Neural progenitor cell (in vitro differentiated cells): ENCODE measurements at regions not wholly inside any gene's neighbourhood (a gene's known extent, or its start where the extent isn't known, plus 50 kb on each side); places are given as distances from the start of the nearest gene placed in this dataset.

ENCODE experiments used
- DNase-seq: peaks from one replicate; pipeline ENCODE4 v3.0.0-alpha.2; 2016; ENCODE audit warnings: low spot score
- H2AFZ ChIP-seq: fragments of 200-600 bp; sonication (generic); replicated peaks from 2 replicates; pipeline ENCODE4 v1.6.1; 2016; ENCODE audit warnings: antibody characterized with exemption
- H3F3A ChIP-seq: fragments of 200-600 bp; sonication (generic); 2 replicates; pipeline ENCODE4 v1.6.1; 2016; ENCODE audit warnings: antibody characterized with exemption, low read depth
- H3K27ac ChIP-seq: fragments of 200-600 bp; sonication (generic); 2 replicates; pipeline ENCODE4 v1.5.1; 2016; ENCODE audit warnings: mild to moderate bottlenecking
- H3K27me3 ChIP-seq: fragments of 200-600 bp; sonication (generic); 2 replicates; pipeline ENCODE4 v1.6.1; 2016; ENCODE audit warnings: mild to moderate bottlenecking, moderate library complexity
- H3K36me3 ChIP-seq: fragments of 200-600 bp; sonication (generic); 2 replicates; pipeline ENCODE4 v1.5.1; 2016
- H3K4me1 ChIP-seq: fragments of 200-600 bp; sonication (generic); 2 replicates; pipeline ENCODE4 v1.6.1; 2016; ENCODE audit warnings: mixed run types
- H3K4me2 ChIP-seq: fragments of 200-600 bp; sonication (generic); 2 replicates; pipeline ENCODE4 v1.6.1; 2016
- H3K4me3 ChIP-seq: fragments of 200-600 bp; sonication (generic); 2 replicates; pipeline ENCODE4 v1.5.1; 2016
- H3K79me2 ChIP-seq: fragments of 200-600 bp; sonication (generic); 2 replicates; pipeline ENCODE4 v1.6.1; 2016; ENCODE audit warnings: low read depth
- H3K9ac ChIP-seq: fragments of 200-600 bp; sonication (generic); 2 replicates; pipeline ENCODE4 v1.6.1; 2016
- H3K9me3 ChIP-seq: fragments of 200-600 bp; sonication (generic); 2 replicates; pipeline ENCODE4 v1.5.1; 2016; ENCODE audit warnings: low read depth
- H4K20me1 ChIP-seq: fragments of 200-600 bp; sonication (generic); 2 replicates; pipeline ENCODE4 v1.6.1; 2016; ENCODE audit warnings: low read depth
- H3K27ac Mint-ChIP-seq: 3 replicates; pipeline ENCODE4 v1.8.0; 2021; ENCODE audit warnings: mixed read lengths
- H3K27me3 Mint-ChIP-seq: 2 replicates; pipeline ENCODE4 v1.8.0; 2022; ENCODE audit warnings: low read depth, mild to moderate bottlenecking, inconsistent platforms, moderate library complexity, mixed read lengths; ENCODE audit not compliant: insufficient read depth
- H3K36me3 Mint-ChIP-seq: 3 replicates; pipeline ENCODE4 v1.8.0; 2021; ENCODE audit warnings: mixed read lengths
- H3K4me1 Mint-ChIP-seq: 3 replicates; pipeline ENCODE4 v1.8.0; 2021; ENCODE audit warnings: mixed read lengths
- H3K4me3 Mint-ChIP-seq: 3 replicates; pipeline ENCODE4 v1.8.0; 2021; ENCODE audit warnings: mild to moderate bottlenecking, moderate library complexity, mixed read lengths
- H3K9me3 Mint-ChIP-seq: 3 replicates; pipeline ENCODE4 v1.8.0; 2020; ENCODE audit warnings: mixed read lengths
- EZH2 ChIP-seq: fragments of 200-600 bp; sonication (generic); IDR thresholded peaks from 2 replicates; pipeline ENCODE4 v1.6.1; 2017; ENCODE audit warnings: antibody characterized with exemption, mild to moderate bottlenecking, moderate library complexity
- EZH2phosphoT487 ChIP-seq: fragments of 200-600 bp; sonication (generic); IDR thresholded peaks from 2 replicates; pipeline ENCODE4 v1.6.1; 2017; ENCODE audit warnings: antibody characterized with exemption
- TF ChIP-seq, protein P1 (sequence below): fragments of 200-600 bp; sonication (generic); IDR thresholded peaks from 2 replicates; pipeline ENCODE4 v1.5.1; 2017; ENCODE audit warnings: antibody characterized with exemption, mild to moderate bottlenecking

DNA sequence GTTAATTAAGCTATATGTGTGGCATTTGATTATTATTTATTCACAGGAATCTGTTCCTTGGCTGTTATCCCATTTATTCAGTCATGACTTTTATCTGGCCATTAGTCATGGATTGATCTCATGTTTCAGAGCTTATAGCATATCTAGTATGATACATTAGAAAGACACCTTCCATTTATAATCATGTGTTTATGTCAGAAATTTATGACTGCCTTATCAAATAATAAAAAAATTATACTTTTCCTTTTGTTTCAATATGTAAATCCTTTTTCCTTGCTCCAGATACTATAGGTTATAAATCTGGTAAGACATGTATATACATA, 248.0 kb upstream of the PDE3A start:
- Mint-ChIP-seq H3K4me3 (no peak overlapping the region), H3K4me1 (no peaks in the 10 kb centered on the region), H3K36me3 (no peaks in the 10 kb centered on the region), H3K9me3 (peaks cover 4% of the 10 kb centered on the region), H3K27ac (no peak overlapping the region), H3K27me3 (no peaks in the 10 kb centered on the region)
- TF ChIP-seq EZH2phosphoT487 (no peak), EZH2 (no peak)
- TF ChIP-seq, protein P1, sequence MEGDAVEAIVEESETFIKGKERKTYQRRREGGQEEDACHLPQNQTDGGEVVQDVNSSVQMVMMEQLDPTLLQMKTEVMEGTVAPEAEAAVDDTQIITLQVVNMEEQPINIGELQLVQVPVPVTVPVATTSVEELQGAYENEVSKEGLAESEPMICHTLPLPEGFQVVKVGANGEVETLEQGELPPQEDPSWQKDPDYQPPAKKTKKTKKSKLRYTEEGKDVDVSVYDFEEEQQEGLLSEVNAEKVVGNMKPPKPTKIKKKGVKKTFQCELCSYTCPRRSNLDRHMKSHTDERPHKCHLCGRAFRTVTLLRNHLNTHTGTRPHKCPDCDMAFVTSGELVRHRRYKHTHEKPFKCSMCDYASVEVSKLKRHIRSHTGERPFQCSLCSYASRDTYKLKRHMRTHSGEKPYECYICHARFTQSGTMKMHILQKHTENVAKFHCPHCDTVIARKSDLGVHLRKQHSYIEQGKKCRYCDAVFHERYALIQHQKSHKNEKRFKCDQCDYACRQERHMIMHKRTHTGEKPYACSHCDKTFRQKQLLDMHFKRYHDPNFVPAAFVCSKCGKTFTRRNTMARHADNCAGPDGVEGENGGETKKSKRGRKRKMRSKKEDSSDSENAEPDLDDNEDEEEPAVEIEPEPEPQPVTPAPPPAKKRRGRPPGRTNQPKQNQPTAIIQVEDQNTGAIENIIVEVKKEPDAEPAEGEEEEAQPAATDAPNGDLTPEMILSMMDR, result no peak
- Histone ChIP-seq H3K4me3 (no peak overlapping the region), H3K27me3 (no peaks in the 10 kb centered on the region), H4K20me1 (no peaks in the 10 kb centered on the region), H2AFZ (no peak overlapping the region), H3K4me2 (no peak overlapping the region), H3K27ac (no peak overlapping the region), H3F3A (no peaks in the 10 kb centered on the region), H3K36me3 (no peaks in the 10 kb centered on the region), H3K79me2 (no peaks in the 10 kb centered on the region), H3K9me3 (no peaks in the 10 kb centered on the region), H3K4me1 (peaks cover 4% of the 10 kb centered on the region), H3K9ac (no peak overlapping the region)
- no peak for DNase-seq

DNA sequence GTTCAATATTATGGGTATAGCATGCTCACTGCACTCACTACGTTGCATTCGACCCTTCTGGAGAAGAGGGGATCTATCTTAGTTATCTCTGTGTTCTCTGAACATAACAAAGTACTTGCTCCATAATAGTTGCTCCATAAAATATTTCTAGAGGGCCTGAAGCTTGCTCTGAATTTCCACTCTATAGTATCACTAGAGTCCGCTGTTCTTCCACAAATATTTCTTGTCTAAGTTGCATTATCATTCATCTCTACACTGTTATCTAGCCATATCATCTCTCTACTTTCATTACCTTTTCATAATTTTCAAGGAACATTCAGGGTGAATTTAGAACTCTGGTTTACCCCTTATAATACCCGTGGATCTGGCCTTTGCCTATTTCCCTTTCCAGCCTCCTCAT, 246.1 kb upstream of the PDE3A start:
- no peak overlapping the region for H3K4me3 ChIP-seq
- H3K4me1 ChIP-seq, result peaks cover 4% of the 10 kb centered on the region
- Mint-ChIP-seq H3K27ac (no peak overlapping the region), H3K4me3 (no peak overlapping the region), H3K9me3 (peaks cover under 1% of the 10 kb centered on the region), H3K27me3 (no peaks in the 10 kb centered on the region), H3K36me3 (no peaks in the 10 kb centered on the region), H3K4me1 (no peaks in the 10 kb centered on the region)
- no peaks in the 10 kb centered on the region for H3F3A ChIP-seq
- H3K9me3 ChIP-seq, result no peaks in the 10 kb centered on the region
- H3K27ac ChIP-seq, result no peak overlapping the region
- no peak overlapping the region for H3K4me2 ChIP-seq
- DNase-seq, result no peak
- H4K20me1 ChIP-seq, result no peaks in the 10 kb centered on the region
- TF ChIP-seq, protein P1, result no peak
- TF ChIP-seq EZH2 (no peak), EZH2phosphoT487 (no peak)
- no peaks in the 10 kb centered on the region for H3K27me3 ChIP-seq
- no peaks in the 10 kb centered on the region for H3K79me2 ChIP-seq
- peak overlapping the region; percentile 54 for H2AFZ ChIP-seq
- H3K36me3 ChIP-seq, result no peaks in the 10 kb centered on the region
- H3K9ac ChIP-seq, result no peak overlapping the region

DNA sequence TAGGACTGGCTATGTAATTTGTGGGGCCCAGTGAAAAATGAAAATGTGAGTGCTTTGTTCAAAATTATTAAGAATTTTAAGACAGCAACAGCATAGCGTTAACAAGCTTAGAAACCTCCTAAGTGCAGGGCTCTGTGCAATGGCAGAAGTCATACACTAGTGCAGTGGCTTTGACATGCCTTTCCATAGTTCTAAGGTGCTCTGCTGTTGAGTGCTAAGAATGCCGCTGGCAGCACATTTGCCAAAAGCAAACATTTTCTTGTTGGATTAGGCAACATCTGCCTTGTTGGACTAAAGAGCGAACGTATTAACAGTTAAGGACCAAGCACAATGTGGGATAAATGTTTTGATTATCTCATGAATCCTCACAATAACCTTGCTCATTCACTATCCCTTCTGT, 244.9 kb upstream of the PDE3A start:
- no peak for DNase-seq
- H3K27me3 Mint-ChIP-seq, result no peaks in the 10 kb centered on the region
- H3K4me3 ChIP-seq, result no peak overlapping the region
- no peak overlapping the region for H3K4me3 Mint-ChIP-seq
- no peaks in the 10 kb centered on the region for H3F3A ChIP-seq
- no peak overlapping the region for H3K27ac ChIP-seq
- no peaks in the 10 kb centered on the region for H4K20me1 ChIP-seq
- no peaks in the 10 kb centered on the region for H3K79me2 ChIP-seq
- H3K9me3 Mint-ChIP-seq, result no peaks in the 10 kb centered on the region
- H2AFZ ChIP-seq, result no peak overlapping the region
- H3K27me3 ChIP-seq, result no peaks in the 10 kb centered on the region
- TF ChIP-seq EZH2phosphoT487, result no peak
- no peak for TF ChIP-seq EZH2
- TF ChIP-seq, protein P1, result no peak
- H3K4me1 ChIP-seq, result peaks cover 4% of the 10 kb centered on the region
- no peaks in the 10 kb centered on the region for H3K4me1 Mint-ChIP-seq
- H3K9ac ChIP-seq, result no peak overlapping the region
- H3K4me2 ChIP-seq, result no peak overlapping the region
- no peak overlapping the region for H3K27ac Mint-ChIP-seq
- no peaks in the 10 kb centered on the region for H3K36me3 Mint-ChIP-seq
- no peaks in the 10 kb centered on the region for H3K9me3 ChIP-seq
- H3K36me3 ChIP-seq, result no peaks in the 10 kb centered on the region
